ENCODE measurements at regions not wholly inside any gene's neighbourhood (a gene's known extent, or its start where the extent isn't known, plus 50 kb on each side); places are given as distances from the start of the nearest gene placed in this dataset.

- no peaks in the 10 kb centered on the region for H3K36me3 Mint-ChIP-seq (ENCODE audit: unreplicated experiment)
Observed at GRCh38 chr2:239826376-239826775, 198.8 kb downstream of the NDUFA10 start.

GRCh38 chr2:239825705-239825979 is 199.5 kb downstream of the NDUFA10 start:
- no peak overlapping the region for H3K4me3 Mint-ChIP-seq (ENCODE audit: unreplicated experiment)
- no peak overlapping the region for H3K27ac Mint-ChIP-seq (ENCODE audit: unreplicated experiment)
- DNase-seq = no peak
- H3K4me1 Mint-ChIP-seq (ENCODE audit: low read depth, unreplicated experiment) = peaks cover 13% of the 10 kb centered on the region
- peaks cover 10% of the 10 kb centered on the region for H3K9me3 Mint-ChIP-seq (ENCODE audit: unreplicated experiment)
- TF ChIP-seq CTCF (IDR thresholded peaks at IDR 0.05; ENCODE audit: partially characterized antibody, unreplicated experiment) = no peak
- H3K36me3 Mint-ChIP-seq (ENCODE audit: unreplicated experiment) = no peaks in the 10 kb centered on the region
- H3K27me3 Mint-ChIP-seq (ENCODE audit: unreplicated experiment) = peaks cover 16% of the 10 kb centered on the region

More at GRCh38 chr2:239826376-239826775, 198.8 kb downstream of the NDUFA10 start:
- no peak for TF ChIP-seq CTCF (IDR thresholded peaks at IDR 0.05; ENCODE audit: partially characterized antibody, unreplicated experiment)
- no peak overlapping the region for H3K27ac Mint-ChIP-seq (ENCODE audit: unreplicated experiment)
- peaks cover 19% of the 10 kb centered on the region for H3K27me3 Mint-ChIP-seq (ENCODE audit: unreplicated experiment)
- peaks cover 15% of the 10 kb centered on the region for H3K4me1 Mint-ChIP-seq (ENCODE audit: low read depth, unreplicated experiment)
- peaks cover 10% of the 10 kb centered on the region for H3K9me3 Mint-ChIP-seq (ENCODE audit: unreplicated experiment)
- no peak for DNase-seq
- no peak overlapping the region for H3K4me3 Mint-ChIP-seq (ENCODE audit: unreplicated experiment)

- Mint-ChIP-seq H3K36me3 (ENCODE audit: unreplicated experiment) (no peaks in the 10 kb centered on the region), H3K4me1 (ENCODE audit: low read depth, unreplicated experiment) (peaks cover 16% of the 10 kb centered on the region), H3K9me3 (ENCODE audit: unreplicated experiment) (peaks cover 10% of the 10 kb centered on the region), H3K4me3 (ENCODE audit: unreplicated experiment) (no peak overlapping the region), H3K27ac (ENCODE audit: unreplicated experiment) (no peak overlapping the region), H3K27me3 (ENCODE audit: unreplicated experiment) (peaks cover 16% of the 10 kb centered on the region)
- DNase-seq = no peak
- no peak for TF ChIP-seq CTCF (IDR thresholded peaks at IDR 0.05; ENCODE audit: partially characterized antibody, unreplicated experiment)
Observed at GRCh38 chr2:239824866-239825704, 200.1 kb downstream of the NDUFA10 start.

- TF ChIP-seq CTCF (IDR thresholded peaks at IDR 0.05; ENCODE audit: partially characterized antibody, unreplicated experiment) = no peak
- Mint-ChIP-seq H3K4me3 (ENCODE audit: unreplicated experiment) (no peak overlapping the region), H3K27me3 (ENCODE audit: unreplicated experiment) (peaks cover 13% of the 10 kb centered on the region), H3K4me1 (ENCODE audit: low read depth, unreplicated experiment) (peaks cover 16% of the 10 kb centered on the region), H3K36me3 (ENCODE audit: unreplicated experiment) (no peaks in the 10 kb centered on the region), H3K27ac (ENCODE audit: unreplicated experiment) (no peak overlapping the region), H3K9me3 (ENCODE audit: unreplicated experiment) (peaks cover 6% of the 10 kb centered on the region)
- DNase-seq = no peak
Observed at GRCh38 chr2:239824046-239824694, 201.0 kb downstream of the NDUFA10 start.
